Thyroid gland (tissue), 4 donors: ENCODE measurements at regions not wholly inside any gene's neighbourhood (a gene's known extent, or its start where the extent isn't known, plus 50 kb on each side); places are given as distances from the start of the nearest gene placed in this dataset.

ENCODE experiments used
- CTCF ChIP-seq, 6 experiments: fragments of 200-600 bp in 3 of 6; fragments of 450-650 bp in 3 of 6; sonication (generic) in 3 of 6; IDR thresholded peaks; one replicate each; pipeline ENCODE4 v1.5.1; 2016 to 2019; ENCODE audit warnings: antibody characterized with exemption in 6 of 6, mild to moderate bottlenecking in 2 of 6, inconsistent platforms in 1 of 6, moderate library complexity in 1 of 6
- POLR2A ChIP-seq, 2 donors: fragments of 450-650 bp; IDR thresholded peaks; one replicate each; pipeline ENCODE4 v1.6.1; 2017; ENCODE audit warnings: antibody characterized with exemption in 2 of 2, mild to moderate bottlenecking in 2 of 2, moderate library complexity in 1 of 2

- TF ChIP-seq CTCF (IDR thresholded peaks at IDR 0.05) (no peak), POLR2A (IDR thresholded peaks at IDR 0.05) (no peak)
Measured at GRCh38 chr10:36650274-36650673, 475.1 kb upstream of the ANKRD30A start.
